ENCODE measurements at regions not wholly inside any gene's neighbourhood (a gene's known extent, or its start where the extent isn't known, plus 50 kb on each side); places are given as distances from the start of the nearest gene placed in this dataset.

GRCh38 chr13:111556496-111556895 is 236.1 kb downstream of the TEX29 start:
- Histone ChIP-seq H3K4me1 (no peaks in the 10 kb centered on the region), H3K27me3 (replicated peaks in 1 of 7) (peaks cover 0 to 28% (median 0%) of the 10 kb centered on the region in 7 donors), H3K36me3 (no peaks in the 10 kb centered on the region), H3K9me3 (no peaks in the 10 kb centered on the region), H3K27ac (no peak overlapping the region), H3K4me3 (no peak overlapping the region)
- TF ChIP-seq POLR2A (IDR thresholded peaks at IDR 0.05), result no peak
- TF ChIP-seq CTCF (IDR thresholded peaks at IDR 0.05 in 8 of 11, conservative IDR thresholded peaks at IDR 0.05 in 3 of 11), result no peak
- no peak for TF ChIP-seq POLR2AphosphoS5 (IDR thresholded peaks at IDR 0.05)
- 85 to 94% (median 91%) methylated on average over 13 of the region's 13 CpGs for WGBS, 5 donors
- DNase-seq, result no peak
- intact Hi-C loops (cut with DNase I; ENCODE audit: low total_unique reads), result no loop called here

- intact Hi-C loops (cut with DNase I; ENCODE audit: low total_unique reads), result no loop called here
- peak; percentile 55 for DNase-seq
- WGBS, 5 donors, result 87 to 94% (median 91%) methylated on average over 19 of the region's 19 CpGs
- Histone ChIP-seq H3K36me3 (no peaks in the 10 kb centered on the region), H3K4me1 (no peaks in the 10 kb centered on the region), H3K27me3 (replicated peaks in 1 of 7) (peaks cover 0 to 28% (median 0%) of the 10 kb centered on the region in 7 donors), H3K4me3 (no peak overlapping the region), H3K9me3 (no peaks in the 10 kb centered on the region), H3K27ac (no peak overlapping the region)
- TF ChIP-seq POLR2AphosphoS5 (IDR thresholded peaks at IDR 0.05) (no peak), CTCF (IDR thresholded peaks at IDR 0.05 in 8 of 11, conservative IDR thresholded peaks at IDR 0.05 in 3 of 11) (no peak), POLR2A (IDR thresholded peaks at IDR 0.05) (no peak)
Observed at GRCh38 chr13:111557921-111558699, 237.7 kb downstream of the TEX29 start.

- intact Hi-C loops (cut with DNase I; ENCODE audit: low total_unique reads), result no loop called here
- TF ChIP-seq CTCF (IDR thresholded peaks at IDR 0.05 in 8 of 11, conservative IDR thresholded peaks at IDR 0.05 in 3 of 11) (no peak), POLR2AphosphoS5 (IDR thresholded peaks at IDR 0.05) (no peak), POLR2A (IDR thresholded peaks at IDR 0.05) (no peak)
- DNase-seq, result peak; percentile 56
Observed at GRCh38 chr13:111558700-111559088, 238.3 kb downstream of the TEX29 start.

GRCh38 chr13:111559612-111560403 is 239.4 kb downstream of the TEX29 start:
- Histone ChIP-seq H3K27ac (no peak overlapping the region), H3K27me3 (replicated peaks in 1 of 7) (peaks cover 0 to 37% (median 0%) of the 10 kb centered on the region in 7 donors), H3K4me3 (no peak overlapping the region), H3K4me1 (no peaks in the 10 kb centered on the region), H3K36me3 (no peaks in the 10 kb centered on the region), H3K9me3 (no peaks in the 10 kb centered on the region)
- peak; percentile 62 for DNase-seq
- TF ChIP-seq POLR2A (IDR thresholded peaks at IDR 0.05), result no peak
- TF ChIP-seq CTCF (IDR thresholded peaks at IDR 0.05 in 8 of 11, conservative IDR thresholded peaks at IDR 0.05 in 3 of 11), result no peak
- no peak for TF ChIP-seq POLR2AphosphoS5 (IDR thresholded peaks at IDR 0.05)
- intact Hi-C loops (cut with DNase I; ENCODE audit: low total_unique reads), result no loop called here
- WGBS, 5 donors, result 25 to 46% (median 32%) methylated on average over 16 to 26 of the region's 26 CpGs

More at GRCh38 chr13:111558700-111559088, 238.3 kb downstream of the TEX29 start:
- Histone ChIP-seq H3K4me1 (no peaks in the 10 kb centered on the region), H3K4me3 (no peak overlapping the region), H3K27me3 (replicated peaks in 1 of 7) (peaks cover 0 to 31% (median 0%) of the 10 kb centered on the region in 7 donors), H3K27ac (no peak overlapping the region), H3K36me3 (no peaks in the 10 kb centered on the region), H3K9me3 (no peaks in the 10 kb centered on the region)
- WGBS, 5 donors, result 88 to 92% (median 91%) methylated on average over 16 of the region's 16 CpGs

Measured in spleen (tissue), 11 donors.